ENCODE measurements at regions not wholly inside any gene's neighbourhood (a gene's known extent, or its start where the extent isn't known, plus 50 kb on each side); places are given as distances from the start of the nearest gene placed in this dataset.

DNA sequence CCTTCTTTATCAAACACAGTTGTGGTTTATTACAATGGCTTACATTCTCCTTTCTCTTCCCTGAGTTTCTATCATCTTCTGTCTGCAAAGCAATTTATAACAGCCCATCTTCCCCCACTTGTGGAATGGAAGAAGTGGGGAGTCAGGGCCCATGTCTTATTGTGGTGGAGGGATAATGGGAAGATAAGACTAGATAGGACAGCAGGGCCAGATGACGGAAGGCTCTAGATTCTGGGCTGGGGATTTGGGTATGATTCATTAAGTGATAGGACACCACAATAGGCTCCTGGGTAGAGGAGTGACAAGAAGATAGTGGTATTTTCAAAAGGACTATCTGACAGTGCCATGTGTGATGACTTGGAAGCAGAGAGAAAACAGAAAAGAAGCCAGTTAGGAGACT lies 450.6 kb downstream of the TTLL7 start:
- TF ChIP-seq, protein P1, sequence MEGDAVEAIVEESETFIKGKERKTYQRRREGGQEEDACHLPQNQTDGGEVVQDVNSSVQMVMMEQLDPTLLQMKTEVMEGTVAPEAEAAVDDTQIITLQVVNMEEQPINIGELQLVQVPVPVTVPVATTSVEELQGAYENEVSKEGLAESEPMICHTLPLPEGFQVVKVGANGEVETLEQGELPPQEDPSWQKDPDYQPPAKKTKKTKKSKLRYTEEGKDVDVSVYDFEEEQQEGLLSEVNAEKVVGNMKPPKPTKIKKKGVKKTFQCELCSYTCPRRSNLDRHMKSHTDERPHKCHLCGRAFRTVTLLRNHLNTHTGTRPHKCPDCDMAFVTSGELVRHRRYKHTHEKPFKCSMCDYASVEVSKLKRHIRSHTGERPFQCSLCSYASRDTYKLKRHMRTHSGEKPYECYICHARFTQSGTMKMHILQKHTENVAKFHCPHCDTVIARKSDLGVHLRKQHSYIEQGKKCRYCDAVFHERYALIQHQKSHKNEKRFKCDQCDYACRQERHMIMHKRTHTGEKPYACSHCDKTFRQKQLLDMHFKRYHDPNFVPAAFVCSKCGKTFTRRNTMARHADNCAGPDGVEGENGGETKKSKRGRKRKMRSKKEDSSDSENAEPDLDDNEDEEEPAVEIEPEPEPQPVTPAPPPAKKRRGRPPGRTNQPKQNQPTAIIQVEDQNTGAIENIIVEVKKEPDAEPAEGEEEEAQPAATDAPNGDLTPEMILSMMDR (IDR thresholded peaks at IDR 0.05), result no peak
- no peak for TF ChIP-seq POLR2A (IDR thresholded peaks at IDR 0.05)
- TF ChIP-seq POLR2AphosphoS5 (IDR thresholded peaks at IDR 0.05), result no peak
